H1 (cell line): ENCODE measurements at regions not wholly inside any gene's neighbourhood (a gene's known extent, or its start where the extent isn't known, plus 50 kb on each side); places are given as distances from the start of the nearest gene placed in this dataset.

Experiments used
- CTCF ChIA-PET: fragments of 300-600 bp; sonication (Branson Sonifier 250); formaldehyde crosslinking; loops from one replicate; lab custom pipeline; 2021; ENCODE audit not compliant: partially characterized antibody; lab: Charles Lee
- POLR2A ChIA-PET: fragments of 300-600 bp; sonication (Branson Sonifier 250); formaldehyde crosslinking; loops from one replicate; lab custom pipeline; 2021; ENCODE audit warnings: inconsistent platforms; ENCODE audit not compliant: partially characterized antibody; lab: Charles Lee
- DNase-seq, 2 experiments: peaks; one replicate each; pipeline versions ENCODE4 v3.0.0 to v3.0.0-alpha.2; 2010 to 2022; ENCODE audit warnings: low spot score in 2 of 2, low read depth in 1 of 2, mixed read lengths in 1 of 2
- FAIRE-seq: peaks from 2 replicates; lab custom pipeline; 2011; peaks lifted over from hg19 to GRCh38; lab: Jason Lieb, UNC
- H2AFZ ChIP-seq: 2 replicates; pipeline ENCODE4 v1.8.1; 2012; ENCODE audit warnings: low read length, inconsistent platforms
- H2AK5ac ChIP-seq: 2 replicates; pipeline ENCODE4 v1.6.1; 2013; ENCODE audit warnings: low read depth, low read length
- H2BK120ac ChIP-seq: replicated peaks from 2 replicates; pipeline ENCODE3; 2013; ENCODE audit warnings: low read depth, low read length, inconsistent platforms
- H2BK12ac ChIP-seq: 2 replicates; pipeline ENCODE4 v1.6.1; 2013; ENCODE audit warnings: low read depth, low read length
- H2BK15ac ChIP-seq: 2 replicates; pipeline ENCODE4 v1.6.1; 2013; ENCODE audit warnings: low read length
- H2BK20ac ChIP-seq: 2 replicates; pipeline ENCODE4 v1.6.1; 2013; ENCODE audit warnings: low read length
- H2BK5ac ChIP-seq: 2 replicates; pipeline ENCODE4 v1.6.1; 2013; ENCODE audit warnings: low read depth, low read length
- H3K14ac ChIP-seq: 2 replicates; pipeline ENCODE4 v1.6.1; 2013; ENCODE audit warnings: inconsistent platforms; ENCODE audit not compliant: insufficient read length
- H3K18ac ChIP-seq: 2 replicates; pipeline ENCODE4 v1.6.1; 2013; ENCODE audit warnings: low read length; ENCODE audit errors: extremely low read depth
- H3K23ac ChIP-seq: 2 replicates; pipeline ENCODE4 v1.6.1; 2013; ENCODE audit warnings: inconsistent platforms; ENCODE audit not compliant: insufficient read length
- H3K23me2 ChIP-seq: 2 replicates; pipeline ENCODE4 v1.6.1; 2013; ENCODE audit warnings: low read depth, low read length
- H3K27ac ChIP-seq: 2 replicates; pipeline ENCODE4 v1.6.1; 2011; ENCODE audit warnings: low read depth, low read length, inconsistent platforms
- H3K27me3 ChIP-seq, 4 experiments: replicated peaks in 1 of 4; 1 replicate in 1 of 4; 2 replicates in 3 of 4; pipeline versions ENCODE4 v1.6.1 to v1.8.1; 2011 to 2013; ENCODE audit warnings: low read length in 3 of 4, mild to moderate bottlenecking in 3 of 4, inconsistent platforms in 2 of 4, mixed read lengths in 2 of 4, moderate library complexity in 1 of 4; ENCODE audit not compliant: control insufficient read depth in 3 of 4, insufficient read depth in 3 of 4; ENCODE audit errors: extremely low read depth in 1 of 4
- H3K36me3 ChIP-seq, 4 experiments: 2 replicates each; pipeline versions ENCODE4 v1.6.1 to v1.8.1; 2011 to 2013; ENCODE audit warnings: mild to moderate bottlenecking in 4 of 4, low read length in 3 of 4, moderate library complexity in 2 of 4, control low read depth in 1 of 4, inconsistent platforms in 1 of 4; ENCODE audit not compliant: insufficient read depth in 4 of 4, control insufficient read depth in 2 of 4
- H3K4ac ChIP-seq: replicated peaks from 2 replicates; pipeline ENCODE3; 2013; ENCODE audit warnings: low read length, low read depth, mixed read lengths, inconsistent platforms; ENCODE audit not compliant: insufficient read length
- H3K4me1 ChIP-seq, 4 experiments: replicated peaks in 1 of 4; 1 replicate in 1 of 4; 2 replicates in 3 of 4; pipeline versions ENCODE4 v1.6.1 to v1.8.1; 2011 to 2013; ENCODE audit warnings: low read length in 3 of 4, inconsistent platforms in 2 of 4, mixed read lengths in 1 of 4; ENCODE audit not compliant: insufficient read depth in 4 of 4, control insufficient read depth in 3 of 4
- H3K4me2 ChIP-seq, 2 experiments: 2 replicates each; pipeline versions ENCODE4 v1.6.1 to v1.8.1; 2011 to 2013; ENCODE audit warnings: low read depth in 2 of 2, low read length in 2 of 2, control low read depth in 1 of 2, inconsistent platforms in 1 of 2, mild to moderate bottlenecking in 1 of 2; ENCODE audit not compliant: insufficient read depth in 1 of 2
- H3K4me3 ChIP-seq, 4 experiments: fragments of 200-600, 300-600 bp in 1 of 4; sonication (generic), shearing (Covaris generic), sonication (Bioruptor Twin) in 1 of 4; 2 replicates each; pipeline versions ENCODE4 v1.5.1 to v1.8.1; 2011 to 2016; ENCODE audit warnings: low read length in 4 of 4, low read depth in 3 of 4, control low read depth in 2 of 4, inconsistent platforms in 2 of 4, mild to moderate bottlenecking in 2 of 4, mixed read lengths in 1 of 4, moderate library complexity in 1 of 4; ENCODE audit not compliant: insufficient read depth in 2 of 4; ENCODE audit errors: extremely low read depth in 1 of 4
- H3K56ac ChIP-seq: replicated peaks from 2 replicates; pipeline ENCODE3; 2013; ENCODE audit warnings: low read depth, mild to moderate bottlenecking, mixed read lengths, low read length, inconsistent platforms; ENCODE audit not compliant: insufficient read length
- H3K79me1 ChIP-seq: 2 replicates; pipeline ENCODE4 v1.6.1; 2013; ENCODE audit warnings: low read depth, low read length, control low read depth
- H3K79me2 ChIP-seq, 2 experiments: 2 replicates each; pipeline versions ENCODE4 v1.6.1 to v1.8.1; 2012 to 2013; ENCODE audit warnings: low read length in 2 of 2, mild to moderate bottlenecking in 2 of 2, inconsistent platforms in 1 of 2; ENCODE audit not compliant: insufficient read depth in 2 of 2, control insufficient read depth in 1 of 2
- H3K9ac ChIP-seq, 4 experiments: replicated peaks in 1 of 4; 1 replicate in 1 of 4; 2 replicates in 3 of 4; pipeline versions ENCODE4 v1.6.1 to v1.8.1; 2011 to 2013; ENCODE audit warnings: low read depth in 3 of 4, low read length in 3 of 4, control low read depth in 2 of 4, mild to moderate bottlenecking in 2 of 4, moderate library complexity in 2 of 4, inconsistent platforms in 1 of 4; ENCODE audit errors: extremely low read depth in 1 of 4
- H3K9me3 ChIP-seq, 2 experiments: 2 replicates each; pipeline versions ENCODE4 v1.6.1 to v1.8.1; 2012 to 2013; ENCODE audit warnings: mild to moderate bottlenecking in 2 of 2, moderate library complexity in 2 of 2, control low read depth in 1 of 2, inconsistent platforms in 1 of 2, low read depth in 1 of 2, low read length in 1 of 2, mixed read lengths in 1 of 2; ENCODE audit not compliant: insufficient read depth in 2 of 2
- H4K20me1 ChIP-seq, 2 experiments: replicated peaks in 1 of 2; 2 replicates each; pipeline versions ENCODE3 to v1.8.1; 2011 to 2013; ENCODE audit warnings: inconsistent platforms in 2 of 2, low read length in 2 of 2, mild to moderate bottlenecking in 1 of 2; ENCODE audit not compliant: insufficient read depth in 2 of 2, control insufficient read depth in 1 of 2
- H4K5ac ChIP-seq: 2 replicates; pipeline ENCODE4 v1.6.1; 2013; ENCODE audit warnings: low read length, low read depth, mixed read lengths, inconsistent platforms; ENCODE audit not compliant: insufficient read length
- H4K8ac ChIP-seq: 2 replicates; pipeline ENCODE4 v1.8.0; 2013; ENCODE audit warnings: mild to moderate bottlenecking, moderate library complexity, low read length, inconsistent platforms; ENCODE audit not compliant: insufficient read depth; ENCODE audit errors: extremely low read depth
- H4K91ac ChIP-seq: replicated peaks from 2 replicates; pipeline ENCODE3; 2013; ENCODE audit warnings: low read length, mixed read lengths, inconsistent platforms; ENCODE audit not compliant: insufficient read length
- CTCF ChIP-seq, 3 experiments: IDR thresholded peaks; 1 replicate in 2 of 3; 2 replicates in 1 of 3; pipeline versions ENCODE4 v1.5.1 to v1.6.1; 2011; ENCODE audit warnings: low read length in 3 of 3, mild to moderate bottlenecking in 3 of 3, inconsistent platforms in 2 of 3, low read depth in 1 of 3, moderate library complexity in 1 of 3; ENCODE audit not compliant: insufficient read depth in 1 of 3; ENCODE audit errors: control extremely low read depth in 1 of 3
- GABPA ChIP-seq: IDR thresholded peaks from 2 replicates; pipeline ENCODE4 v1.6.1; 2011; ENCODE audit warnings: mild to moderate bottlenecking, low read length, moderate library complexity, borderline replicate concordance; ENCODE audit not compliant: insufficient read depth
- JUND ChIP-seq: IDR thresholded peaks from 2 replicates; pipeline ENCODE4 v1.6.1; 2011; ENCODE audit warnings: mild to moderate bottlenecking, improper control_type of control experiment, low read length
- RAD21 ChIP-seq, 2 experiments: IDR thresholded peaks in 1 of 2; conservative IDR thresholded peaks in 1 of 2; 2 replicates each; pipeline ENCODE4 v1.6.1; 2011; ENCODE audit warnings: low read depth in 2 of 2, low read length in 2 of 2, improper control_type of control experiment in 1 of 2, inconsistent platforms in 1 of 2, mild to moderate bottlenecking in 1 of 2, moderate library complexity in 1 of 2
- WGBS, 2 experiments: shearing (Covaris generic) in 1 of 2; methylation state at CpG; one replicate each; pipeline versions ENCODE4 v1.1.6 to v1.1.7; 2013 to 2015; ENCODE audit warnings: low lambda C conversion rate in 2 of 2, mixed read lengths in 2 of 2, inconsistent platforms in 1 of 2, low coverage in 1 of 2, missing lambda C conversion rate in 1 of 2; ENCODE audit not compliant: insufficient replicate concordance in 2 of 2, insufficient coverage in 1 of 2, insufficient read length in 1 of 2; ENCODE audit errors: extremely low coverage in 1 of 2, missing lambda C conversion rate in 1 of 2; 5-methylcytosine and 5-hydroxymethylcytosine counted together

GRCh38 chr9:124133727-124134126, 122.2 kb downstream of the LHX2 start:
- CTCF ChIA-PET: interaction anchor here (0.6 to 2.9 kb wide), 7 partner anchors 13 to 185 kb away, joined by 3 to 15 read pairs (median 3); no protein-coding TSS in a partner anchor
- H3K27me3 ChIP-seq: no peaks in the 10 kb centered on the region
- no peaks in the 10 kb centered on the region for H3K79me2 ChIP-seq
- H3K9ac ChIP-seq: no peak overlapping the region
- no peak overlapping the region for H4K5ac ChIP-seq
- no peak overlapping the region for H2BK12ac ChIP-seq
- no peak overlapping the region for H2BK15ac ChIP-seq
- no peak overlapping the region for H2AFZ ChIP-seq
- no peak overlapping the region for H2BK20ac ChIP-seq
- FAIRE-seq: no peak
- no peak for DNase-seq
- no peak overlapping the region for H2AK5ac ChIP-seq
- H3K9me3 ChIP-seq: no peaks in the 10 kb centered on the region
- POLR2A ChIA-PET: no interaction called here
- H3K36me3 ChIP-seq: no peaks in the 10 kb centered on the region
- no peak overlapping the region for H4K91ac ChIP-seq
- no peak overlapping the region for H3K18ac ChIP-seq
- no peak overlapping the region for H2BK5ac ChIP-seq
- H3K23ac ChIP-seq: no peak overlapping the region
- H3K4me3 ChIP-seq: no peak overlapping the region
- H2BK120ac ChIP-seq: no peak overlapping the region
- TF ChIP-seq JUND: no peak
- peak; percentile 21 to 47 (median 26); a peak in 3 of 4 replicates for TF ChIP-seq CTCF (IDR thresholded peaks at IDR 0.05; ENCODE audit: control extremely low read depth in 1 of 3, insufficient read depth in 1 of 3, low read depth in 1 of 3, low read length in 3 of 3)
- peak; percentile 45 to 54 for TF ChIP-seq RAD21 (IDR thresholded peaks at IDR 0.05 in 1 of 2, conservative IDR thresholded peaks at IDR 0.05 in 1 of 2; ENCODE audit: low read depth in 2 of 2, low read length in 2 of 2)
- no peak for TF ChIP-seq GABPA
- peak overlapping the region; percentile 14; the same call in 1 of the 2 replicates for H4K8ac ChIP-seq
- H3K14ac ChIP-seq: no peak overlapping the region
- H3K27ac ChIP-seq: no peak overlapping the region
- 74% methylated on average over 6 of the region's 6 CpGs; no CpG with 5 or more reads in 1 of the 2 experiments for WGBS, 2 experiments
- H3K4me1 ChIP-seq: no peaks in the 10 kb centered on the region
- H4K20me1 ChIP-seq: peaks cover 0 to 3% of the 10 kb centered on the region in 2 experiments
- no peaks in the 10 kb centered on the region for H3K79me1 ChIP-seq
- no peak overlapping the region for H3K4ac ChIP-seq
- H3K23me2 ChIP-seq: peaks cover 3% of the 10 kb centered on the region; the same call in 1 of the 2 replicates
- no peak overlapping the region for H3K56ac ChIP-seq
- no peak overlapping the region for H3K4me2 ChIP-seq
